Activated B cell treated with CpG ODN at 0.5 μM for 24 hours (primary cell): ENCODE measurements at regions not wholly inside any gene's neighbourhood (a gene's known extent, or its start where the extent isn't known, plus 50 kb on each side); places are given as distances from the start of the nearest gene placed in this dataset.

ENCODE experiments used
- ATAC-seq: fragments of 200-7000 bp; cut with Tn5 transposase; one replicate; pipeline ENCODE4 v1.10.0; 2021; ENCODE audit warnings: low read depth, mild to moderate bottlenecking, moderate library complexity
- CTCF ChIA-PET: fragments of 350-600 bp; sonication (Branson Sonifier 250); formaldehyde crosslinking; loops from one replicate; lab custom pipeline; 2021; ENCODE audit warnings: antibody characterized with exemption; lab: Charles Lee
- POLR2A ChIA-PET: fragments of 350-600 bp; sonication (Branson Sonifier 250); formaldehyde crosslinking; loops from one replicate; lab custom pipeline; 2021; ENCODE audit warnings: antibody characterized with exemption; lab: Charles Lee
- DNase-seq: peaks from one replicate; pipeline ENCODE4 v3.0.0; 2022
- H3K27ac Mint-ChIP-seq: one replicate; pipeline ENCODE4 v1.8.0; 2020; ENCODE audit warnings: mixed read lengths
- H3K27me3 Mint-ChIP-seq: one replicate; pipeline ENCODE4 v1.8.0; 2021; ENCODE audit warnings: mixed read lengths
- H3K36me3 Mint-ChIP-seq: one replicate; pipeline ENCODE4 v1.8.0; 2021; ENCODE audit warnings: low read depth, mixed read lengths
- H3K4me1 Mint-ChIP-seq: one replicate; pipeline ENCODE4 v1.8.0; 2021; ENCODE audit warnings: mixed read lengths
- H3K4me3 Mint-ChIP-seq: one replicate; pipeline ENCODE4 v1.8.0; 2020; ENCODE audit warnings: mild to moderate bottlenecking, mixed read lengths
- H3K9me3 Mint-ChIP-seq: one replicate; pipeline ENCODE4 v1.8.0; 2020; ENCODE audit warnings: mixed read lengths
- intact Hi-C: fragments of 100-400 bp; cut with micrococcal nuclease; formaldehyde crosslinking; loops from one replicate; pipeline ENCODE4 v1.15.1; 2024
- TF ChIP-seq, protein P1 (sequence below): fragments of 200-600 bp; IDR thresholded peaks from one replicate; pipeline ENCODE4 v1.8.0; 2022; ENCODE audit warnings: antibody characterized with exemption, mild to moderate bottlenecking

DNA sequence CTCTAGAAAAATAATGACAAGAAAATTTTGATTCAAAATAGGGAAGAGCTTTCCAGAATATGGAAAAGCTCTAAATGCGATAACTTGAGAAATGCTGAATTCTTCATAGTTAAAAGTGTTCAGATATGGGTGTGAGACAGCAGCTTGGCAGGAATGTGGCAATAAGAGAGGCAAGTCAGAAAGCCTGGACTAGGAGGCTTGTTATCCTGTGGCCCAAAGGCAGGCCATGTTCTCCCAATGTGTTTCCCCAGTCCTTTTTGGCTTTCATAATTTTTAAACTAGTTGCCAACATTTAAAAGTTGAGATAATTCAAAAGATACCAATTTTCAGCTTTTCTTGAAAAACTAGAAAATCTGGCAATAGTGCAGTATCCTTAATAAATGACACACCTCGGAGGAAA, 366.3 kb upstream of the FANCL start:
- Mint-ChIP-seq H3K9me3 (no peaks in the 10 kb centered on the region), H3K4me1 (no peaks in the 10 kb centered on the region), H3K27ac (no peak overlapping the region), H3K36me3 (no peaks in the 10 kb centered on the region), H3K27me3 (peaks cover 9% of the 10 kb centered on the region), H3K4me3 (no peak overlapping the region)
- TF ChIP-seq, protein P1, sequence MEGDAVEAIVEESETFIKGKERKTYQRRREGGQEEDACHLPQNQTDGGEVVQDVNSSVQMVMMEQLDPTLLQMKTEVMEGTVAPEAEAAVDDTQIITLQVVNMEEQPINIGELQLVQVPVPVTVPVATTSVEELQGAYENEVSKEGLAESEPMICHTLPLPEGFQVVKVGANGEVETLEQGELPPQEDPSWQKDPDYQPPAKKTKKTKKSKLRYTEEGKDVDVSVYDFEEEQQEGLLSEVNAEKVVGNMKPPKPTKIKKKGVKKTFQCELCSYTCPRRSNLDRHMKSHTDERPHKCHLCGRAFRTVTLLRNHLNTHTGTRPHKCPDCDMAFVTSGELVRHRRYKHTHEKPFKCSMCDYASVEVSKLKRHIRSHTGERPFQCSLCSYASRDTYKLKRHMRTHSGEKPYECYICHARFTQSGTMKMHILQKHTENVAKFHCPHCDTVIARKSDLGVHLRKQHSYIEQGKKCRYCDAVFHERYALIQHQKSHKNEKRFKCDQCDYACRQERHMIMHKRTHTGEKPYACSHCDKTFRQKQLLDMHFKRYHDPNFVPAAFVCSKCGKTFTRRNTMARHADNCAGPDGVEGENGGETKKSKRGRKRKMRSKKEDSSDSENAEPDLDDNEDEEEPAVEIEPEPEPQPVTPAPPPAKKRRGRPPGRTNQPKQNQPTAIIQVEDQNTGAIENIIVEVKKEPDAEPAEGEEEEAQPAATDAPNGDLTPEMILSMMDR = no peak
- ATAC-seq (no peak), DNase-seq (no peak)
- intact Hi-C loops = no loop called here
- ChIA-PET CTCF (no interaction called here), POLR2A (no interaction called here)

- TF ChIP-seq, protein P1 = no peak
- ChIA-PET POLR2A (no interaction called here), CTCF (no interaction called here)
- no peaks in the 10 kb centered on the region for H3K36me3 Mint-ChIP-seq
- no peak overlapping the region for H3K4me3 Mint-ChIP-seq
- H3K9me3 Mint-ChIP-seq = no peaks in the 10 kb centered on the region
- intact Hi-C loops = no loop called here
- ATAC-seq (no peak), DNase-seq (no peak)
- no peak overlapping the region for H3K27ac Mint-ChIP-seq
- peaks cover 8% of the 10 kb centered on the region for H3K27me3 Mint-ChIP-seq
- no peaks in the 10 kb centered on the region for H3K4me1 Mint-ChIP-seq
These were observed 365.7 kb upstream of the FANCL start for GRCh38 chr2:58606799-58607198.

- Mint-ChIP-seq H3K4me1 (no peaks in the 10 kb centered on the region), H3K9me3 (no peaks in the 10 kb centered on the region), H3K36me3 (no peaks in the 10 kb centered on the region), H3K27ac (no peak overlapping the region), H3K27me3 (peaks cover 4% of the 10 kb centered on the region), H3K4me3 (no peak overlapping the region)
- ATAC-seq (no peak), DNase-seq (no peak)
- ChIA-PET CTCF (no interaction called here), POLR2A (no interaction called here)
- intact Hi-C loops = no loop called here
- TF ChIP-seq, protein P1 = no peak
These were observed 363.0 kb upstream of the FANCL start for GRCh38 chr2:58604096-58604495.

- TF ChIP-seq, protein P1 = no peak
- Mint-ChIP-seq H3K27me3 (peaks cover 3% of the 10 kb centered on the region), H3K9me3 (no peaks in the 10 kb centered on the region), H3K4me3 (no peak overlapping the region), H3K27ac (no peak overlapping the region), H3K36me3 (no peaks in the 10 kb centered on the region), H3K4me1 (no peaks in the 10 kb centered on the region)
- POLR2A ChIA-PET = no interaction called here
- intact Hi-C loops = no loop called here
- DNase-seq (no peak), ATAC-seq (no peak)
- CTCF ChIA-PET = no interaction called here
These were observed 359.9 kb upstream of the FANCL start for GRCh38 chr2:58601017-58601416.

DNA sequence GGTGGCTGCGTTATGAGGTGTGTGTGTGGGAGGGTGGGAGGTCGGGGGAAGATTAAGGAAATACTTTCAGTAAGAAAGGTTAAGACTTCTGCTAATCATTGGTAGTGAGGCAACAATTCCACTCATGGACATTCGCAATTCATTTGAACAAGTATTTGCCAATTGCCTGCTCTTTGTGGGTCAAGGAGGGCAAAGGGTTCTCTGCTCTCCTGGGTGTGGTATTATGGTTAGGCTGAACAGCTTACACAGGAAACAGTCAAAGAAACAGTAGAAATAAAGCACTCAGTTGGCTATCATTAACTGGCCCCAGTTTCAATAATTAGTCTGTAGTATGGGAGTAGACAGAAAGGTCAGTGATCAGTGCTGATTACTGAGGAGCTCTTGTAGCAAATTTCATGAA, 357.0 kb upstream of the FANCL start:
- Mint-ChIP-seq H3K4me1 (no peaks in the 10 kb centered on the region), H3K27ac (no peak overlapping the region), H3K27me3 (peaks cover 2% of the 10 kb centered on the region), H3K4me3 (no peak overlapping the region), H3K36me3 (no peaks in the 10 kb centered on the region), H3K9me3 (no peaks in the 10 kb centered on the region)
- no peak for DNase-seq
- ATAC-seq = no peak
- ChIA-PET CTCF (no interaction called here), POLR2A (no interaction called here)
- intact Hi-C loops = no loop called here
- TF ChIP-seq, protein P1 = no peak
